Hepatocyte (in vitro differentiated cells): ENCODE measurements at regions not wholly inside any gene's neighbourhood (a gene's known extent, or its start where the extent isn't known, plus 50 kb on each side); places are given as distances from the start of the nearest gene placed in this dataset.

ENCODE experiments used
- DNase-seq: peaks from one replicate; pipeline ENCODE4 v3.0.0-alpha.2; 2016; ENCODE audit warnings: low spot score
- H2AFZ ChIP-seq: fragments of 200-600 bp; sonication (generic); 2 replicates; pipeline ENCODE4 v1.6.0; 2016; ENCODE audit warnings: antibody characterized with exemption, mild to moderate bottlenecking
- H3K27ac ChIP-seq: fragments of 200-600 bp; sonication (generic); 2 replicates; pipeline ENCODE4 v1.5.1; 2016; ENCODE audit warnings: mild to moderate bottlenecking
- H3K27me3 ChIP-seq: fragments of 200-600 bp; sonication (generic); 2 replicates; pipeline ENCODE4 v1.6.1; 2016
- H3K36me3 ChIP-seq: fragments of 200-600 bp; sonication (generic); replicated peaks from 2 replicates; pipeline ENCODE4 v1.5.1; 2016; ENCODE audit warnings: low read depth; ENCODE audit not compliant: insufficient read depth
- H3K4me1 ChIP-seq: fragments of 200-600 bp; sonication (generic); 2 replicates; pipeline ENCODE4 v1.5.1; 2016; ENCODE audit warnings: mild to moderate bottlenecking, moderate library complexity; ENCODE audit not compliant: insufficient read depth
- H3K4me2 ChIP-seq: fragments of 200-600 bp; sonication (generic); 2 replicates; pipeline ENCODE4 v1.6.0; 2016
- H3K4me3 ChIP-seq: fragments of 200-600 bp; sonication (generic); 2 replicates; pipeline ENCODE4 v1.5.1; 2016; ENCODE audit warnings: mild to moderate bottlenecking
- H3K79me2 ChIP-seq: fragments of 200-600 bp; sonication (generic); 2 replicates; pipeline ENCODE4 v1.6.0; 2017; ENCODE audit warnings: mild to moderate bottlenecking
- H3K9me2 ChIP-seq: fragments of 200-600 bp; sonication (generic); replicated peaks from 2 replicates; pipeline ENCODE4 v1.6.0; 2017; ENCODE audit warnings: mild to moderate bottlenecking; ENCODE audit not compliant: insufficient read depth
- H3K9me3 ChIP-seq: fragments of 200-600 bp; sonication (generic); 2 replicates; pipeline ENCODE4 v1.5.1; 2016; ENCODE audit warnings: low read depth, mild to moderate bottlenecking
- H4K20me1 ChIP-seq: fragments of 200-600 bp; sonication (generic); 2 replicates; pipeline ENCODE4 v1.6.0; 2016; ENCODE audit warnings: mild to moderate bottlenecking; ENCODE audit not compliant: insufficient read depth, poor library complexity, severe bottlenecking
- CTCF ChIP-seq: fragments of 200-600 bp; sonication (generic); IDR thresholded peaks from 2 replicates; pipeline ENCODE4 v1.5.1; 2016; ENCODE audit warnings: antibody characterized with exemption, mild to moderate bottlenecking; ENCODE audit not compliant: poor library complexity
- EZH2 ChIP-seq: fragments of 200-600 bp; sonication (generic); IDR thresholded peaks from 2 replicates; pipeline ENCODE4 v1.6.1; 2016; ENCODE audit warnings: antibody characterized with exemption, mild to moderate bottlenecking, borderline replicate concordance
- EZH2phosphoT487 ChIP-seq: fragments of 200-600 bp; sonication (generic); IDR thresholded peaks from one replicate; pipeline ENCODE4 v1.6.1; 2018; ENCODE audit warnings: antibody characterized with exemption, mild to moderate bottlenecking, low read depth, moderate library complexity; ENCODE audit not compliant: unreplicated experiment, severe bottlenecking
- WGBS: methylation state at CpG from one replicate; pipeline ENCODE4 v1.1.6; 2016; ENCODE audit warnings: low lambda C conversion rate; ENCODE audit errors: missing lambda C conversion rate; 5-methylcytosine and 5-hydroxymethylcytosine counted together

DNA sequence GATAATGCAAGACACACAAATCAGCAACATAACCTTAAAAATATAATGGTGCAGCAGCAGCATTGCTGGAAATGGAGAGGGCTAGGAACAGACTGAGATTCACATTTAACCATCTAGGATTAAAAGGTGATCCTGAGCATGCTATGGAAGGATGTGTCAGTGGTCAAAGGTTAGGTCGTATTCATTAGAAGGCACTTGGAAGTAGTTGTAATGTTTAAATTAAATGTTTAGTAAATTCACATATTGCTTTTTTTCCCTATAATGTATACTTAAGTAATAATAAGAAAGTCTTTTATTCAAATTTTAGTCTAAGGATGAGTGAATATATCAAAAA is 368.6 kb upstream of the PDE3A start:
- Histone ChIP-seq H3K9me3 (no peaks in the 10 kb centered on the region), H3K79me2 (no peaks in the 10 kb centered on the region), H3K4me2 (peak overlapping the region; percentile 4), H2AFZ (no peak overlapping the region), H3K4me1 (peaks cover 36% of the 10 kb centered on the region), H3K27me3 (no peaks in the 10 kb centered on the region), H3K9me2 (no peaks in the 10 kb centered on the region), H3K4me3 (no peak overlapping the region), H3K36me3 (no peaks in the 10 kb centered on the region), H3K27ac (peak overlapping the region; percentile 76), H4K20me1 (no peaks in the 10 kb centered on the region)
- no peak for DNase-seq
- 59% methylated on average over 1 of the region's 1 CpG for WGBS
- TF ChIP-seq EZH2phosphoT487, result no peak
- no peak for TF ChIP-seq EZH2
- no peak for TF ChIP-seq CTCF

DNA sequence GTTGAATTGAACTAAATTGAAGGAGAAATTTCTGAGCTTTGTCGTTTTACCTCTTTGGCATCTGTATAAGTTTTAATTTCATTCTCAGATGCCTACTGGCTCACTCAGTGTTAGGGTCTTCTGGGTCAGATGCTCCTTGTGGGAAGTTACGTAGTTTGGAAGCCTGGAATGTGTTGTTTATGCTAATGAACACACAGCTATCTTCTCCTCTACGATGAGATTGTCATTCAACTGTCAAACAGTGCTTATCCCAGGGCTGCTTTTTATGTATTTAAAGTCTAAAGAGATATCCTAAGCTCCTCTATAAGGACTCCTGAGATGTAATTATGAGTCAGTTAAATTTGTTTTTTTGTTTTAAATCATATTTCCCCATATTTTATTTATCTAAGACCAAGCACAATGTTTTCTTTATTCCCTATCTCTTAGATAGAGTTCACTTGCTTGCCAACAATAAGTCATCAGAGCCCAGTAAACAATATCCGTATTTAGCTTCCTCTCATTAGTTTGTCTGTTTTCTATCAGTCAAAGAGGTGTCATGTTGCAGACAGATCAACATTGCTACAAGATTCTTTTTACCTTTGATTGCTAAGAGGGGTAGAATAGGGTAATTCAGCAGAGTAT is 368.0 kb upstream of the PDE3A start:
- Histone ChIP-seq H3K36me3 (no peaks in the 10 kb centered on the region), H3K27ac (peak overlapping the region; percentile 76), H3K4me3 (no peak overlapping the region), H2AFZ (no peak overlapping the region), H3K4me1 (peaks cover 36% of the 10 kb centered on the region), H3K79me2 (no peaks in the 10 kb centered on the region), H3K27me3 (no peaks in the 10 kb centered on the region), H4K20me1 (no peaks in the 10 kb centered on the region), H3K4me2 (no peak overlapping the region), H3K9me2 (no peaks in the 10 kb centered on the region), H3K9me3 (no peaks in the 10 kb centered on the region)
- WGBS, result 45% methylated on average over 4 of the region's 4 CpGs
- no peak for DNase-seq
- no peak for TF ChIP-seq CTCF
- TF ChIP-seq EZH2phosphoT487, result no peak
- TF ChIP-seq EZH2, result no peak

DNA sequence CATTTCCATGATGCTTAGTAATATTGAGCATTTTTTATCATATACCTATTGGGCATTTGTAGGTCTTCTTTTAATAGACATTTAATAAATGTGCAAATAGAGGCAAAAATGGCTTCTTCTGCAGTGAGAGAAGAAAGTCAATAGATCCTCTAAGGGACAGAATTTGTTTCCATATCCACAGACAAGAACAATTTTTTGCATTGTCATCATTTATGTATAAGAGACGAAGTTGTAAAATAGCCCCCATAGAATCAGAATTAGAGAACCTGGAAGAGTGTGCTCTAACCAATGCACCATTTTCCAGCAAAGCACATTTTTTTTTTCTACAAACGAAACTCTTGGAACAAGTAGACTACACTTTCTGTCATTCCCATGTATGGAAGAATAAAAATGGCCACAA is 365.1 kb upstream of the PDE3A start:
- Histone ChIP-seq H3K36me3 (no peaks in the 10 kb centered on the region), H3K9me2 (no peaks in the 10 kb centered on the region), H3K4me1 (peaks cover 27% of the 10 kb centered on the region), H2AFZ (no peak overlapping the region), H3K4me3 (no peak overlapping the region), H3K4me2 (no peak overlapping the region), H4K20me1 (no peaks in the 10 kb centered on the region), H3K79me2 (no peaks in the 10 kb centered on the region), H3K9me3 (no peaks in the 10 kb centered on the region), H3K27me3 (no peaks in the 10 kb centered on the region), H3K27ac (no peak overlapping the region)
- no peak for DNase-seq
- WGBS, result 98% methylated on average over 2 of the region's 2 CpGs
- TF ChIP-seq CTCF (no peak), EZH2 (no peak), EZH2phosphoT487 (no peak)

- Histone ChIP-seq H3K36me3 (no peaks in the 10 kb centered on the region), H3K9me2 (no peaks in the 10 kb centered on the region), H3K4me3 (no peak overlapping the region), H3K4me1 (peaks cover 10% of the 10 kb centered on the region), H3K4me2 (no peak overlapping the region), H3K27me3 (no peaks in the 10 kb centered on the region), H3K27ac (no peak overlapping the region), H3K79me2 (no peaks in the 10 kb centered on the region), H2AFZ (no peak overlapping the region), H4K20me1 (no peaks in the 10 kb centered on the region), H3K9me3 (no peaks in the 10 kb centered on the region)
- TF ChIP-seq CTCF (no peak), EZH2 (no peak), EZH2phosphoT487 (no peak)
- WGBS, result 70% methylated on average over 2 of the region's 2 CpGs
- DNase-seq, result no peak
These were observed 363.4 kb upstream of the PDE3A start for GRCh38 chr12:20004952-20005351.
